SJCRH30 (cell line): ENCODE measurements at regions not wholly inside any gene's neighbourhood (a gene's known extent, or its start where the extent isn't known, plus 50 kb on each side); places are given as distances from the start of the nearest gene placed in this dataset.
"Not testable (repeated sequence)": the region's sequence is repeated elsewhere in the genome, so short reads cannot be mapped to it uniquely, and the experiment has no call there.

Source experiments
- DNase-seq, 2 experiments: peaks; one replicate each; pipeline ENCODE4 v3.0.0-alpha.2; 2015 to 2020
- H3K27ac ChIP-seq: fragments of 250-450 bp; sonication (Bioruptor Pico); 2 replicates; pipeline ENCODE4 v1.5.1; 2020; ENCODE audit warnings: mild to moderate bottlenecking, moderate library complexity
- H3K27me3 ChIP-seq: fragments of 250-450 bp; sonication (Bioruptor Pico); 2 replicates; pipeline ENCODE4 v1.5.1; 2020; ENCODE audit warnings: mild to moderate bottlenecking, moderate library complexity
- H3K36me3 ChIP-seq: fragments of 250-450 bp; sonication (Bioruptor Pico); 2 replicates; pipeline ENCODE4 v1.5.1; 2020; ENCODE audit warnings: mild to moderate bottlenecking, moderate library complexity
- H3K4me1 ChIP-seq: fragments of 250-450 bp; sonication (Bioruptor Pico); 2 replicates; pipeline ENCODE4 v1.5.1; 2020; ENCODE audit warnings: mild to moderate bottlenecking, moderate library complexity
- H3K4me3 ChIP-seq: fragments of 250-450 bp; sonication (Bioruptor Pico); 2 replicates; pipeline ENCODE4 v1.5.1; 2020; ENCODE audit warnings: mild to moderate bottlenecking, moderate library complexity
- H3K9me3 ChIP-seq: fragments of 250-450 bp; sonication (Bioruptor Pico); replicated peaks from 2 replicates; pipeline ENCODE4 v1.5.1; 2020; ENCODE audit warnings: mild to moderate bottlenecking, moderate library complexity

DNA sequence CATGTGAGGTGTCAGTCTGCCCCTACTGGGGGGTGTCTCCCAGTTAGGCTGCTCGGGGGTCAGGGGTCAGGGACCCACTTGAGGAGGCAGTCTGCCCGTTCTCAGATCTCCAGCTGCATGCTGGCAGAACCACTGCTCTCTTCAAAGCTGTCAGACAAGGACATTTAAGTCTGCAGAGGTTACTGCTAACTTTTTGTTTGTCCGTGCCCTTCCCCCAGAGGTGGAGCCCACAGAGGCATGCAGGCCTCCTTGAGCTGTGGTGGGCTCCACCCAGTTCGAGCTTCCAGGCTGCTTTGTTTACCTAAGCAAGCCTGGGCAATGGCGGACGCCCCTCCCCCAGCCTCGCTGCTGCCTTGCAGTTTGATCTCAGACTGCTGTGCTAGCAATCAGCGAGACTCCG, 57.2 kb upstream of the CCL21 start:
- H3K4me3 ChIP-seq, H3K9me3 ChIP-seq, DNase-seq, H3K27me3 ChIP-seq, H3K4me1 ChIP-seq, H3K27ac ChIP-seq, H3K36me3 ChIP-seq: not testable (repeated sequence)

DNA sequence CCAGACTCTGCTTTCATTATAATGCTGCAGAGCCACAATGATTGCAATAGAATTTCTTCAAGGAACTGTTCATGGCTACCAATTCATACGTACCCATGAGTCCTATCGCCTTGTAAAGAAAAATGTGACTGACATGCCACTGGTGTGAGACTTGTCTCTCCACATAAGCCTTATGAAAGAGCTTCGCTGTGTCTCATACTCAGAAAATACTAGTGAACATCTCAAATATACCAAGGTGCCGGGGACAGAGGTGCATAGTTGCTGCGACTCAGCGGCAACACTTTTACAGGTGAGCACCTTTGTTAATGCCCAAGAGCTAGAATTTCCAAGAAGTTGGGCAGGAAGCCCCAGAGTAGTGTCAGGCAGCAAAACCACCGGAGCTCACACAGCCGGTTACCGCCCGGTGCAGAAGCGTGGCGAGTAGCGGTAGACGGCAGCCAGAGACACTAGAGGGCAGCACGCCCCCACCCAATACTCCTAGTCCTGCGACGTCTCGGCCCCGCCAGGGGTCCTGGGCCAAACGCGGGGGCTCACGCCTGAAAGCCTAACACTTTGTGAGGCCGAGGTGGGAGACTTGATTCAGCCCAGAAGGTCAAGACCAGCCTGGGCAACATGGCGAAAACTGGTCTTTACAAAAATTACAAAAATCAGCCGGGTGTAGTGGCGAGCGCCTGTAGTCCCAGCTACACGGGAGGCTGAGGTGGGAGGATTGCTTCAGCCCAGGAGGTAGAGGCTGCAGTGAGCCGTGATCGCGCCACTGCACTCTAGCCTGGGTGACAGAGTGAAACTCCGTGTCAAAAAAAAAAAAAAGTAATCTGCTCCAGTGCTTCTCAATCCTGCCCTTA, 50.5 kb upstream of the CCL21 start:
- H3K27me3 ChIP-seq, H3K27ac ChIP-seq, H3K4me1 ChIP-seq, H3K36me3 ChIP-seq, H3K4me3 ChIP-seq, H3K9me3 ChIP-seq: not testable (repeated sequence)
- DNase-seq: peak; percentile 6 to 16
